ENCODE measurements at regions not wholly inside any gene's neighbourhood (a gene's known extent, or its start where the extent isn't known, plus 50 kb on each side); places are given as distances from the start of the nearest gene placed in this dataset.

DNA sequence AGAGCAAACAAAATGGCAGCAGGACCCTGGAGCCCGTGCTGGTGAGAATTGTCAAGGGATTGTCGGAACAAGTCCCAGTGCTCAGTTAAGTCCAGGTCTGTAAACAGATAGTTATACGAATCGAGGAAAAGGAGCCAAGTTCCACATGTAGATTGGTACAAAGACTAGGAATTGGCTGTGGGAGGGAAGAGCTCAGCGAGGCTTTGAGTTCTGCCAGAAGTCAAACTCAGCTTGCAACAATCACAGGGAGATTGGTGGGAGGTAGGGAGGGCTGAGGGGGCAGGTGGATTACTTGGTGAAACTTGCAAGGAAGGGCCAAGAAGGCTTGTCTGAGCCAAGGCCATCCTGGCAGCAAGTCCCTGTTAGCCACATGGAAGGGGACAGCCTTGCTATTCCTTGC, 217.8 kb upstream of the ARL4C start:
- TF ChIP-seq POLR2A (IDR thresholded peaks at IDR 0.05), result no peak
- TF ChIP-seq, protein P1, sequence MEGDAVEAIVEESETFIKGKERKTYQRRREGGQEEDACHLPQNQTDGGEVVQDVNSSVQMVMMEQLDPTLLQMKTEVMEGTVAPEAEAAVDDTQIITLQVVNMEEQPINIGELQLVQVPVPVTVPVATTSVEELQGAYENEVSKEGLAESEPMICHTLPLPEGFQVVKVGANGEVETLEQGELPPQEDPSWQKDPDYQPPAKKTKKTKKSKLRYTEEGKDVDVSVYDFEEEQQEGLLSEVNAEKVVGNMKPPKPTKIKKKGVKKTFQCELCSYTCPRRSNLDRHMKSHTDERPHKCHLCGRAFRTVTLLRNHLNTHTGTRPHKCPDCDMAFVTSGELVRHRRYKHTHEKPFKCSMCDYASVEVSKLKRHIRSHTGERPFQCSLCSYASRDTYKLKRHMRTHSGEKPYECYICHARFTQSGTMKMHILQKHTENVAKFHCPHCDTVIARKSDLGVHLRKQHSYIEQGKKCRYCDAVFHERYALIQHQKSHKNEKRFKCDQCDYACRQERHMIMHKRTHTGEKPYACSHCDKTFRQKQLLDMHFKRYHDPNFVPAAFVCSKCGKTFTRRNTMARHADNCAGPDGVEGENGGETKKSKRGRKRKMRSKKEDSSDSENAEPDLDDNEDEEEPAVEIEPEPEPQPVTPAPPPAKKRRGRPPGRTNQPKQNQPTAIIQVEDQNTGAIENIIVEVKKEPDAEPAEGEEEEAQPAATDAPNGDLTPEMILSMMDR (IDR thresholded peaks at IDR 0.05), result no peak
- no peak overlapping the region for H3K27ac ChIP-seq
- intact Hi-C loops (cut with DNase I), result no loop called here
- H3K27me3 ChIP-seq, result peaks cover 0 to 3% (median 0%) of the 10 kb centered on the region in 9 donors
- WGBS, 4 donors, result 87 to 89% (median 88%) methylated on average over 5 of the region's 5 CpGs
- no peaks in the 10 kb centered on the region for H3K4me1 ChIP-seq
- DNase-seq (no peak), ATAC-seq (no peak)
- H3K4me3 ChIP-seq, result no peak overlapping the region
- H3K9me3 ChIP-seq, result no peaks in the 10 kb centered on the region
- H3K36me3 ChIP-seq, result no peaks in the 10 kb centered on the region

DNA sequence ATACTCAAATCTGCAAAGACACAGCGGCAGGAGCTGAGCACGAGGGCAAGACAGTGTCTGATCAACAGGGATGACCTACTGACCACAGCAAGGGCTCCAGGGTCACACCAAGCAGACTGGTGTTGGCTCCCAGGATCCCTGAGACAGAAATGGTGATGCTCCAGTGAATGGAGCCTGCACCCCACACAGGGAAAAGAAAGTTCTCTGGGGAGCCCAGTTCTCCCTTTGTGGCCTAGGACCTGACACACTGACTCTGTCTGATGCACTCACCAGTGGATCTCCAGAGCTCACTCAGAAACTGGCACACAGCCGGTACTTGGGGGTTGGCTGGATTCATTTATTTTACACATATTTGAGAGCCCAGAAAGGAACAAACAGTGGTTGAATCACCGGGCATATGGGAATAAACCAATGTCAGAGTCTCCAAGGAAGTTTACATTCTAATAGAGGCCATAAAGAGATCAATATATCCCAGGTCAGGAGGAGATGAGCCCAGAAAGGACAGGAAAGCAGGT, 215.6 kb upstream of the ARL4C start:
- H3K27me3 ChIP-seq, result peaks cover 0 to 3% (median 0%) of the 10 kb centered on the region in 9 donors
- intact Hi-C loops (cut with DNase I), result no loop called here
- WGBS, 4 donors, result 85 to 90% (median 88%) methylated on average over 4 of the region's 4 CpGs
- no peaks in the 10 kb centered on the region for H3K4me1 ChIP-seq
- ATAC-seq (no peak), DNase-seq (no peak)
- H3K36me3 ChIP-seq, result no peaks in the 10 kb centered on the region
- H3K27ac ChIP-seq, result no peak overlapping the region
- TF ChIP-seq, protein P1 (IDR thresholded peaks at IDR 0.05), result no peak
- TF ChIP-seq POLR2A (IDR thresholded peaks at IDR 0.05), result no peak
- H3K4me3 ChIP-seq, result no peak overlapping the region
- no peaks in the 10 kb centered on the region for H3K9me3 ChIP-seq

DNA sequence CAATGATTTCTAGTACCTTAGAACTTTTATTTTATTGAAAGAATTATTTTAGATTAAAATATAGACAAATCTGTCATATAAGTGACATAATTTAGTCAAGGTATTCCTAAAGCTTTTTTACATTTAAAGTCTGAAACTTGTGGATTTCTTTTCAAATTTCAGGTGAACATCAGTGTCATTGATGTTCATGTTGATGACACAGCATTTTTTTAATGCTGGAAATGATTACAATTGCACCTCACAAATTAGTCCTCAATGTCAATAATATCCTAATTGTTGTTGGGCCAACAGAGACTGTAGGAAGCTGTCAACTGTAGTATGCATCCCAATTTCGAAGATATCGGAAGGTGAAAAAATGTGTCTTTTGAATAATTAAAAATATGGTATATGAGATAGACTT, 214.4 kb upstream of the ARL4C start:
- no peak for TF ChIP-seq POLR2A (IDR thresholded peaks at IDR 0.05)
- TF ChIP-seq, protein P1 (IDR thresholded peaks at IDR 0.05), result no peak
- Histone ChIP-seq H3K27ac (no peak overlapping the region), H3K9me3 (no peaks in the 10 kb centered on the region), H3K36me3 (no peaks in the 10 kb centered on the region), H3K27me3 (peaks cover 0 to 3% (median 0%) of the 10 kb centered on the region in 9 donors), H3K4me1 (no peaks in the 10 kb centered on the region), H3K4me3 (no peak overlapping the region)
- WGBS, 4 donors, result 92 to 99% (median 96%) methylated on average over 2 of the region's 2 CpGs
- intact Hi-C loops (cut with DNase I), result no loop called here
- DNase-seq (no peak), ATAC-seq (no peak)

DNA sequence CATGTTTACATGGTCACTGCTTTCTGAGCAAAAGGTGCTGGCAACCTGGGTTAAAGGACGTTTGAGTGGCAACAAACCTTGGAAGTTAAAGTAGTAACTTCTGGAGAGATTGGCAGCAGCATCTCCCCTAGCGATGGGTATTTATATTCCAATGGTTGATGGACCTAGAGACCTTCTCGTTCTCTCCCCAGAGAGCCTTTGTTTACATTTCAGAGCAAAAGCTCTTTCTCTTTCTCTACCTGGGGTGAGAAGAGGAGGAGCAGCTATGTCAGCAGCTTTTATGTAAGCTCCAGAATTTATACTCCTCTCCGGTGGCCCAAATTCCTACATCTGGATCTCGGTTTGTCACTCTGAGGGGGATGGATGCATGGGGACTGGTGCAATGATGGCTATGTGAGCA, 213.7 kb upstream of the ARL4C start:
- Histone ChIP-seq H3K4me1 (no peaks in the 10 kb centered on the region), H3K27me3 (peaks cover 0 to 3% (median 0%) of the 10 kb centered on the region in 9 donors), H3K36me3 (no peaks in the 10 kb centered on the region), H3K4me3 (no peak overlapping the region), H3K27ac (no peak overlapping the region), H3K9me3 (no peaks in the 10 kb centered on the region)
- intact Hi-C loops (cut with DNase I), result no loop called here
- DNase-seq (no peak), ATAC-seq (no peak)
- TF ChIP-seq, protein P1 (IDR thresholded peaks at IDR 0.05), result no peak
- TF ChIP-seq POLR2A (IDR thresholded peaks at IDR 0.05), result no peak
- WGBS, 4 donors, result 44 to 71% (median 57%) methylated on average over 5 of the region's 5 CpGs

All from heart left ventricle (tissue), 16 donors.